Osteocyte (in vitro differentiated cells): ENCODE measurements at regions not wholly inside any gene's neighbourhood (a gene's known extent, or its start where the extent isn't known, plus 50 kb on each side); places are given as distances from the start of the nearest gene placed in this dataset.

Experiments used
- DNase-seq: peaks from one replicate; pipeline ENCODE4 v3.0.0; 2021; ENCODE audit warnings: mixed read lengths; ENCODE audit not compliant: unreplicated experiment; ENCODE audit errors: extremely low spot score
- H3K27ac Mint-ChIP-seq: one replicate; pipeline ENCODE4 v1.8.0; 2021; ENCODE audit warnings: mild to moderate bottlenecking, mixed read lengths; ENCODE audit not compliant: unreplicated experiment
- H3K27me3 Mint-ChIP-seq: one replicate; pipeline ENCODE4 v1.8.0; 2021; ENCODE audit warnings: mixed read lengths; ENCODE audit not compliant: unreplicated experiment
- H3K36me3 Mint-ChIP-seq: one replicate; pipeline ENCODE4 v1.8.0; 2021; ENCODE audit warnings: mixed read lengths; ENCODE audit not compliant: unreplicated experiment
- H3K4me1 Mint-ChIP-seq: one replicate; pipeline ENCODE4 v1.8.0; 2021; ENCODE audit warnings: mixed read lengths; ENCODE audit not compliant: unreplicated experiment
- H3K4me3 Mint-ChIP-seq: one replicate; pipeline ENCODE4 v1.8.0; 2021; ENCODE audit warnings: mild to moderate bottlenecking, moderate library complexity, mixed read lengths; ENCODE audit not compliant: unreplicated experiment
- H3K9me3 Mint-ChIP-seq: one replicate; pipeline ENCODE4 v1.8.0; 2021; ENCODE audit warnings: mixed read lengths; ENCODE audit not compliant: unreplicated experiment
- CTCF ChIP-seq: fragments of 200-600 bp; sonication (generic); IDR thresholded peaks from 2 replicates; pipeline ENCODE4 v1.5.0; 2021; ENCODE audit warnings: antibody characterized with exemption, mild to moderate bottlenecking, moderate library complexity

GRCh38 chr2:118223992-118224894, 136.0 kb downstream of the INSIG2 start:
- peaks cover 88% of the 10 kb centered on the region for H3K27me3 Mint-ChIP-seq
- TF ChIP-seq CTCF: no peak
- no peak overlapping the region for H3K27ac Mint-ChIP-seq
- no peaks in the 10 kb centered on the region for H3K9me3 Mint-ChIP-seq
- peak overlapping the region; percentile 76 for H3K4me3 Mint-ChIP-seq
- no peaks in the 10 kb centered on the region for H3K36me3 Mint-ChIP-seq
- DNase-seq: no peak
- peaks cover 11% of the 10 kb centered on the region for H3K4me1 Mint-ChIP-seq

- Mint-ChIP-seq H3K9me3 (no peaks in the 10 kb centered on the region), H3K27me3 (peaks cover 89% of the 10 kb centered on the region), H3K27ac (no peak overlapping the region)
These were observed 135.3 kb downstream of the INSIG2 start for GRCh38 chr2:118223511-118223991.

GRCh38 chr2:118222672-118223421, 134.6 kb downstream of the INSIG2 start:
- Mint-ChIP-seq H3K4me1 (peaks cover 11% of the 10 kb centered on the region), H3K9me3 (no peaks in the 10 kb centered on the region), H3K4me3 (peak overlapping the region; percentile 32), H3K27me3 (peaks cover 82% of the 10 kb centered on the region), H3K27ac (no peak overlapping the region), H3K36me3 (no peaks in the 10 kb centered on the region)
- no peak for TF ChIP-seq CTCF
- no peak for DNase-seq

More at GRCh38 chr2:118223511-118223991, 135.3 kb downstream of the INSIG2 start:
- DNase-seq: no peak
- Mint-ChIP-seq H3K36me3 (no peaks in the 10 kb centered on the region), H3K4me3 (peak overlapping the region; percentile 76), H3K4me1 (peaks cover 11% of the 10 kb centered on the region)
- no peak for TF ChIP-seq CTCF

- no peak overlapping the region for H3K4me3 Mint-ChIP-seq
- no peak for TF ChIP-seq CTCF
- DNase-seq: no peak
- no peaks in the 10 kb centered on the region for H3K36me3 Mint-ChIP-seq
- H3K4me1 Mint-ChIP-seq: peaks cover 11% of the 10 kb centered on the region
- no peaks in the 10 kb centered on the region for H3K9me3 Mint-ChIP-seq
- peaks cover 81% of the 10 kb centered on the region for H3K27me3 Mint-ChIP-seq
- no peak overlapping the region for H3K27ac Mint-ChIP-seq
These were observed 134.0 kb downstream of the INSIG2 start for GRCh38 chr2:118222273-118222594.
